Tibial artery (tissue), 4 donors: ENCODE measurements at regions not wholly inside any gene's neighbourhood (a gene's known extent, or its start where the extent isn't known, plus 50 kb on each side); places are given as distances from the start of the nearest gene placed in this dataset.

Experiments
- DNase-seq, 2 donors: peaks; one replicate each; pipeline ENCODE4 v3.0.0-alpha.2; 2019
- H3K27ac ChIP-seq, 2 donors: fragments of 200-600 bp; sonication (generic) in 1 of 2; 1 replicate in 1 of 2; 2 replicates in 1 of 2; pipeline ENCODE4 v1.5.1; 2018 to 2019; ENCODE audit warnings: mild to moderate bottlenecking in 1 of 2
- H3K27me3 ChIP-seq, 2 donors: fragments of 200-600 bp; sonication (generic) in 1 of 2; one replicate each; pipeline versions ENCODE4 v1.5.1 to v1.6.0; 2016 to 2019
- H3K36me3 ChIP-seq, 3 donors: fragments of 200-600 bp; sonication (generic) in 2 of 3; one replicate each; pipeline ENCODE4 v1.5.1; 2016 to 2019; ENCODE audit warnings: mild to moderate bottlenecking in 2 of 3
- H3K4me1 ChIP-seq, 4 donors: fragments of 200-600 bp; sonication (generic) in 2 of 4; 1 replicate in 3 of 4; 2 replicates in 1 of 4; pipeline ENCODE4 v1.5.1; 2016 to 2019
- H3K4me3 ChIP-seq, 2 donors: fragments of 200-600 bp; sonication (generic) in 1 of 2; 1 replicate in 1 of 2; 2 replicates in 1 of 2; pipeline ENCODE4 v1.5.1; 2018 to 2019; ENCODE audit warnings: mild to moderate bottlenecking in 2 of 2
- H3K9me3 ChIP-seq, 3 donors: fragments of 200-600 bp; sonication (generic) in 1 of 3; one replicate each; pipeline ENCODE4 v1.5.1; 2016 to 2019
- CTCF ChIP-seq, 2 experiments: fragments of 200-600 bp in 1 of 2; fragments of 450-650 bp in 1 of 2; IDR thresholded peaks; one replicate each; pipeline ENCODE4 v1.5.1; 2017 to 2019; ENCODE audit warnings: antibody characterized with exemption in 2 of 2, mild to moderate bottlenecking in 1 of 2, moderate library complexity in 1 of 2
- intact Hi-C: fragments of 100-400 bp; cut with DNase I; formaldehyde crosslinking; loops from one replicate; pipeline ENCODE4 v1.15.0; 2023; ENCODE audit warnings: low total_unique reads

- no peak for DNase-seq
- Histone ChIP-seq H3K4me1 (peaks cover 0 to 4% (median 0%) of the 10 kb centered on the region in 4 donors), H3K27ac (no peak overlapping the region), H3K4me3 (no peak overlapping the region), H3K36me3 (no peaks in the 10 kb centered on the region), H3K9me3 (no peaks in the 10 kb centered on the region), H3K27me3 (peaks cover 0 to 4% of the 10 kb centered on the region in 2 donors)
- no peak for TF ChIP-seq CTCF (IDR thresholded peaks at IDR 0.05)
- intact Hi-C loops, result no loop called here
Observed at GRCh38 chr2:128755695-128756364, 437.2 kb upstream of the HS6ST1 start.

- H3K27me3 ChIP-seq, result peaks cover 0 to 4% of the 10 kb centered on the region in 2 donors
- intact Hi-C loops, result no loop called here
- TF ChIP-seq CTCF (IDR thresholded peaks at IDR 0.05), result no peak
Observed at GRCh38 chr2:128756365-128756717, 437.7 kb upstream of the HS6ST1 start.

DNA sequence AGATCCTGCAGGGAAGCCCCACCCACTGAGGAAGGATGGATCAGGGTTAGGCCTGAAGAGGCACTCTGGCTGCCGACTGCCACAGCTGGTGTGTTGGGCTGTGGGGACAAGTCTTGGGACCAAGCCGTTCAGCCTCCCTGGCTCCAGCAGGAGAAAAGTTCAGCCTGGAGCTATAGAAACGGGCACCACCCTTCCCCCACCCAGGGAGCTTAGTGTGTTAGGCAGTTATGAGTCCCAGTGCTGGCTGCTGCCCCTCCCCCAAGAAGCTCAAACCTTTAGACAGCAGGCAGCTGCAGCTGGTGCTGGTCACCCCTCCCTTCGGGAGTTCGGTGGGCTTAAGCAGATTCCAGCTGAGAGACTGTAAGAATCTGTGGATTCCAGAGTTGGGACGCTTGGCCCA, 447.1 kb upstream of the HS6ST1 start:
- H3K36me3 ChIP-seq, result no peaks in the 10 kb centered on the region
- no peak overlapping the region for H3K27ac ChIP-seq

More at GRCh38 chr2:128756365-128756717, 437.7 kb upstream of the HS6ST1 start:
- Histone ChIP-seq H3K4me1 (peaks cover 0 to 4% (median 0%) of the 10 kb centered on the region in 4 donors), H3K4me3 (no peak overlapping the region), H3K27ac (no peak overlapping the region), H3K36me3 (no peaks in the 10 kb centered on the region), H3K9me3 (no peaks in the 10 kb centered on the region)
- no peak for DNase-seq

GRCh38 chr2:128768041-128768440, 449.4 kb upstream of the HS6ST1 start:
- Histone ChIP-seq H3K27me3 (peaks cover 0 to 3% of the 10 kb centered on the region in 2 donors), H3K4me3 (no peak overlapping the region), H3K9me3 (peaks cover 0 to 5% (median 0%) of the 10 kb centered on the region in 3 donors), H3K27ac (no peak overlapping the region), H3K4me1 (no peaks in the 10 kb centered on the region), H3K36me3 (no peaks in the 10 kb centered on the region)
- no peak for TF ChIP-seq CTCF (IDR thresholded peaks at IDR 0.05)
- no peak for DNase-seq
- intact Hi-C loops, result no loop called here

More for the DNA sequence above, 447.1 kb upstream of the HS6ST1 start:
- Histone ChIP-seq H3K4me3 (no peak overlapping the region), H3K9me3 (peaks cover 0 to 11% (median 6%) of the 10 kb centered on the region in 3 donors), H3K27me3 (peaks cover 0 to 3% of the 10 kb centered on the region in 2 donors), H3K4me1 (no peaks in the 10 kb centered on the region)
- intact Hi-C loops, result no loop called here
- TF ChIP-seq CTCF (IDR thresholded peaks at IDR 0.05), result no peak
- DNase-seq, result no peak

DNA sequence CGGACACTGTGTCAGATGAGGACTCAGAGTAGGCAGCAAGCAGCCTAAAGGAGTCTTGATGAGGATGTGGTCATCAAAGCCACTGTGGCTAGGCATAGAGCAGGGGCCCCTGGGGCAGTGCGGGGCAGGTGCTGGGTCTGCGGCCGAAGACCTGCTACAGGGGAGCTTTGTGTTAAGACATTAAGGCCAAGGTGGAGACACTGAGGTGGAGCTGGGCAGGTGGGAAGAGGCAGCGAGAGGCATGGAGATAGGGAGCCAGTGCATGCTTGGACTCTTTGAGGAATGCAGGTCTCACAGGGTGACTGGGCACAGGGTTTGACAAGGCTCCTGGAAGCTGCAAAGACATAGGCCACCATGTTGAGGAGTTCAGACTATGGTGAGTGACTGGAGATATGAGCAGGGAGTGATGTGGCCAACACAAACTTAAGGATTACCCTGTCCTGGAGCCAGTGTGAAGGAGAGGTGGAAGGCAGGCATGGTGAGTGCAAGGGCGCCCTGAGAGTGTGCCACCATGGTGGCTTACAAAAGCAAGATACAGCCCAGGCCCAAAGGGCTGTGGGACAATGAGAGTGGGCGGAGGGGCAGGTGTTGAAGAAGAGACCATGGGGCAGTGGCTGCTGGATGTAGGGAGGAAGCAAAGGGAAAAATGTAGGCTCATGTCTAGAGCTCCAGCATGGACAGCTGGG, 450.9 kb upstream of the HS6ST1 start:
- H3K27ac ChIP-seq, result no peak overlapping the region
- no peak for TF ChIP-seq CTCF (IDR thresholded peaks at IDR 0.05)
- DNase-seq, result no peak

More for the DNA sequence above, 450.9 kb upstream of the HS6ST1 start:
- H3K36me3 ChIP-seq, result no peaks in the 10 kb centered on the region
- H3K4me3 ChIP-seq, result no peak overlapping the region
- peaks cover 0 to 3% of the 10 kb centered on the region in 2 donors for H3K27me3 ChIP-seq
- H3K4me1 ChIP-seq, result no peaks in the 10 kb centered on the region
- intact Hi-C loops, result no loop called here
- no peaks in the 10 kb centered on the region for H3K9me3 ChIP-seq
